ENCODE measurements at regions not wholly inside any gene's neighbourhood (a gene's known extent, or its start where the extent isn't known, plus 50 kb on each side); places are given as distances from the start of the nearest gene placed in this dataset.
"Not testable (repeated sequence)": the region's sequence is repeated elsewhere in the genome, so short reads cannot be mapped to it uniquely, and the experiment has no call there.

- DNase-seq (ENCODE audit: low spot score) = no peak
Measured at GRCh38 chr13:65302691-65303090, 1927.4 kb downstream of the PCDH9 start.

DNA sequence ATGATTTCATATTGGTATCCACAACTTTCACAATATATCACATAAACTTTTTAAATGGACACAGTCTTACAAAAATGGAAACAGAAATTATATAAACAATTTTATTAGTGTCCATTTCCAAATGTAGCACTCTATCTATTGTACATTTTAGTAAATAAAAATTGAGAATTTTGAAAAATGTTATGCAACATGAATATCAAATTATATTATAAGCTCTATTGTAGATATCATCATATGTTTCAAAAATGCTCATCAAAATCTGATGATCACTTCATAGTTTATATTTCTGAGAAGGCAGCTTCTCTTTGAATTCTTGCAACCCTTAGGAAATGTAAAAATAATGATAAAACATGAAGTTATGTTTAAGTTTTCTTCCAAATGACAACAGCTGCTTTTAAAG, 1928.6 kb downstream of the PCDH9 start:
- DNase-seq (ENCODE audit: low spot score) = no peak

DNA sequence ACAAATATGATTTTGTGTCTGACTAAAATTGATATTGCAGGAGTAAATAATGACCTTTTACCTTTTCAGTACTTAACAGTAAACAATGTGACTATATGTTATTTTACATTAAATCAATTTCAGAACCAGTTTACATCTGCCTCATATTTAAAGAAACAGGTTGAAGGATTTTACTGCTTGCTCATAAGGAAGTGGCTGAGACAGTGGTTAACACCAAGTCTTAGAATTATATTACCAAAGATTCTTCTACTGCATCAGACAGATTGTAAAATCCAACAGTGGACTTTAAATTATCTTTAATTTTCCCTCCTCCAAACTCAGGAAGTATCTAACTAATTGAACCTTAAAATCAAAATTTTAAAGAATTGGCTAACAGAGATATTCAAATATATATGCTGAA, 1929.9 kb downstream of the PCDH9 start:
- no peak for DNase-seq (ENCODE audit: low spot score)

GRCh38 chr13:65293530-65294198, 1936.5 kb downstream of the PCDH9 start:
- no peak for DNase-seq (ENCODE audit: low spot score)

- peak; percentile 9 for DNase-seq (ENCODE audit: low spot score)
Measured at GRCh38 chr13:65292488-65292901, 1937.6 kb downstream of the PCDH9 start.

DNA sequence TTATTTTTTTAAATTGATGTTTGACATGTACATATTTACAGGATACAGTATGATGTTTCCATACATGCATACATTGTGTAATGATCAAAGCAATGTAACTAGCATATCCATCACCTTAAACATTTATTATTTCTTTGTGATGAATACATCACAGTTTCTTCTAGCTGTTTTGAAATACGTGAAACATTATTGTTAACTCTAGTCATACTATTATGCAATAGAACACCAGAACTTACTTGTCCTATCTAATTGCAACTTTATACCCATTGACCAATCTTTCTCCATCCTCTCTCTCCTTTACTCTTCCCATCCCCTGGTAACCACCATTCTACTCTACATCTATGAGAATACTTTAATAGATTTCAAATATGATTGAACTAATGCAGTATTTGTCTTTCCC, 1942.7 kb downstream of the PCDH9 start:
- DNase-seq (ENCODE audit: low spot score) = no peak

- DNase-seq (ENCODE audit: low spot score) = no peak
Measured at GRCh38 chr13:65275838-65276630, 1954.1 kb downstream of the PCDH9 start.

DNA sequence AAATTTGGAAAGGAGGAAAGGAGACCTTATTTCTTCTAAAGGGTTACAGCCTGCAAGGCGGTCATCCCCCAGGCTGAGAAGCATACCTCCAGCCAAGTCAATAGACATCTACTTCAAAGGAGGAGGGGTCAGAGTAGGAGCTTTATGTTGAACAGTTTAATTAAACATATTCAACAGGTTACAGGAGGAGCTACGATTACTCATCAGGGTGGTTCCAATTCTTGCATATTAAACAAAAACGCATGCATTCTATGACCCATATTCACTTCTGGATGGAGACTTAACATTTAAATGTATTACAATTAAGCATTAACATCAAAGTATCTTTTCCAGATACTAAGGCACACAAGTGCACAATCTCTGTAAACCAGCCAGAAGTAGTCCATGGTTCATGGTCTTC, 1955.0 kb downstream of the PCDH9 start:
- DNase-seq (ENCODE audit: low spot score) = no peak

DNA sequence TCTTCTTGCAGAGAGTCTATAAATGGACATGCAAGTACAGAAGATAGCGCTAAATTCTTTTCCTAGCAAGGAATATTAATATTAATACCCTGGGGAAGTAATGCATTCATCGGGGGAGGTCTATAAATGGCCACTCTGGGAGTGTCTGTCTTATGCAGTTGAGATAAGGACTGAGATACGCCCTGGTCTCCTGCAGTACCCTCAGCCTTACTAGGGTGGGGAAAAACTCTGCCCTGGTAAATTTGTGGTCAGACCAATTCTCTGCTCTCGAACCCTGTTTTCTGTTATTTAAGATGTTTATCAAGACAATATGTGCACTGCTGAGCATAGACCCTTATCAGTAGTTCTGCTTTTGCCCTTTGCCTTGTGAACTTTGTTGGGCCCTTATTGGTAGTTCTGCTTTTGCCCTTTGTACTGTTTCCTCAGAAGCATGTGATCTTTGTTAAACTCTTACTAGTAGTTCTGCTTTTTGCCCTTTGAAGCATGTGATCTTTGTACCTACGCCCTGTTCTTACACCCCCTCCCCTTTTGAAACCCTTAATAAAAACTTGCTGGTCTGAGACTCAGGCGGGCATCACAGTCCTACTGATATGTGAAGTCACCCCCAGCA, 1956.2 kb downstream of the PCDH9 start:
- DNase-seq (ENCODE audit: low spot score) = not testable (repeated sequence)

DNA sequence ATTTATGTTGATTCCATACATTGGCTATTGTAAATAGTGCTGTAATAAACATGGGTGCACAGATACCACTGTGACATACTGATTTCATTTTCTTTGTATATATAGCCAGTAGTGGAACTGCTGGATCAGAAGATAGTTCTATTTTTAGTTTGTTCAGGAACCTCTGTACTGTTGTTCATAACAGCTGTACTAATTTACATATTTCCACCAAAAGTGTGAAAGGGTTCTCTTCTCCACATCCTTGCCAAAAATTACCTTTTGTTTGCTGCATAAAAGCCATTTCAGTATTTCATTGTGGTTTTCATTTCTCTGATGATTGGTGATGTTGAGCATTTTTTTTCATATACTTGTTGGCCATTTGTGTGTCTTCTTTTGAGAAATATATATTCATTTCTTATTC, 1962.1 kb downstream of the PCDH9 start:
- no peak for DNase-seq (ENCODE audit: low spot score)

GRCh38 chr13:65265988-65266387, 1964.1 kb downstream of the PCDH9 start:
- DNase-seq (ENCODE audit: low spot score) = no peak

DNA sequence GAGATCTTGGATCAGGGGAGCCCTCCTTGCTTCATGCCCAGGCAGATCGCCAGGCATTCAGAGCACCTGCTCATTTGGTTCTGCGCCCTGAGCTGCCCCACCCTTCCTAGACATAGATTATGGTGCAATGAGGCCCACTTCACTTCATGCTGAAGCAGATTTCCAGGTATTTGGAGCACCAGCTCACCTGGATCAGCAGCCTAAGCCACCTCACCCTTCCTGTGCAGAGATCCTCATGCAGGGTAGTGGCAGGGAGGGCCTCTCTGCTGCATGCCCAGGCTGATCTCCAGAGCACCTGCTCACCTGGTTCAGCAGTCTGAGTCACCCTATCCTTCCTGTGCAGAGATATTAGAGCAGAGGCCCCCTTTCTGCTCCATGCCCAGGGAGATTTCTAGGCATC, 1966.1 kb downstream of the PCDH9 start:
- no peak for DNase-seq (ENCODE audit: low spot score)

GRCh38 chr13:65260946-65261891, 1968.9 kb downstream of the PCDH9 start:
- peak; percentile 2 for DNase-seq (ENCODE audit: low spot score)

DNA sequence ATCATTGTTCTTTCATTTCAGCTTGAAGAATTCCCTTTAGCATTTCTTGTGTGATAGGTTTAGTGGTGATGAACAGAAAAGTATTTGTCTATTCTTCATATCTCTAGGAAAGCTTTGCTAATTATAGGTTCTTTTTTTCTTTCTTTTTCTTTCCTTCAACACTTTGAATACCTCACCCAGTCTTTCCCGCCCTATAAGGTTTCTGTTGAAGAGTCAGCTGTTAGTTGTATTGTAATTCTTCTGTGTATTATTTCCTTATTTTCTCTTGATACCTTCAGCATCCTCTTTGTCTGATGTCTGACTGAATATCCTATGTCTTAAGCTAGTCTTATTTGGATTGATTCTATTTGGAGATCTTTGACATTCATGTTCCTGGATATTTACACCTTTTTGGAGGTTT, 1989.4 kb downstream of the PCDH9 start:
- DNase-seq (ENCODE audit: low spot score) = no peak

DNA sequence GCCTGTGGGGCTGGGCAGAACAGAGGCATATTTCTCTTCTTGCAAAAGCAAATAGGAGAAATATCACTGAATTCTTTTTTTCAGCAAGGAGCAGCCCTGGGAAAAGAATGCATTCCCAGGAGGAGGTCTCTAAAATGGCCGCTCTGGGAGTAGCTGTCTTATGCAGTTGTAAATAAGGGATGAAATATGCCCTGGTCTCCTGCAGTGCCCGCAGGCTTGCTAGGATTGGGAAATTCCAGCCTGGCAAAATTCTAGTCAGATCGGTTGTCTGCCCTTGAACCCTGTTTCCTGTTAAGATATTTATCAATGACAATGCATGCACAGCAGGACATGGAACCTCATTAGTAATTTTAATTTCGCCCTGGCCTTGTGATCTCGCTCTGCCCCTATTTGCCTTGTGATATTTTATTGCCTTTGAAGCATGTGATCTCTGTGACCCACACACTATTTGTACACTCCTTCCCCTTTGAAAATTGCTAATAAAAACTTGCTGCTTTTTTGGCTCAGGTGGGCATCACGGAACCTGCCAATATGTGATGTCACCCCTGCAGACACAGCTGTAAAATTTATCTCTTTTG, 1993.2 kb downstream of the PCDH9 start:
- no peak for DNase-seq (ENCODE audit: low spot score)

DNA sequence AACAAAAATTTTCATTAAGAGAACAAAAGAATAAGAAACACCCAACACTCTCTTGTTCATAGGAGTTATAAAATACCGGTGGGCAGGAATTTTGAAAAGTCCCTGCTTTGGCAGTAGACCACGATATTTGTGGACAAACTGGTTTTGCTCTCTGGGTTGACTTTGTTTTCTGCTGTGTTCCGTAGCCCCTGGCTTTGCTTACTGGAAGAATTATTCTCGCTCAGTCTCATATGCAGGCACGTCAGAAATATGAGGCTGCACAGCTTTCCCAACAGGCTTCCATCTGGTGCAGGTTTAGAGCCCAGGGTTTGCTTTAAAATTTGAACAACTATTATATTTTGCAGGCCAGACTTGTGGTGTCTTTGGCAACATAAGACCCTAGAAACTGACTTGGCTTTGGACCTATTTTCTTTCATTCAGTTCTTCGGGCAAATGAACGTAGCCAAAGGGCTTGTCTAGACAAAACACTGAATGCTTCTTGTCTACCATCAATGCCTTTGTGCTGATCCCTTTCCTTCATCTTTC, 2012.6 kb downstream of the PCDH9 start:
- DNase-seq (ENCODE audit: low spot score) = no peak

DNA sequence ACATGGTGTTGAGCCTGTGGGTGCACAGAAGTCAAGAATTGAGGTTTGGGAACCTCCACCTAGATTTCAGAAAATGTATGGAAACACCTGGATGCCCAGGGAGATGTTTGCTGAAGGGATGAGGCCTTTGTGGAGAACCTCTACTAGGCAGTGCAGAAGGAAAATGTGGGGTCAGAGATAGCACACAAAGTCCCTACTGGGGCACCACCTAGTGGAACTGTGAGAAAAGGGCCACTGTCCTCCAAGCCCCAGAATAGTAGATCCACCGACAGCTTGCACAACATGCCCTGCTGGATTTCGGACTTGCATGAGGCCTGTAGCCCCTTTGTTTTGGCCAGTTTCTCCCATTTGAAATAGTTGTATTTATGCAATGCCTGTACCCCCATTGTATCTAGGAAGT, 2027.3 kb downstream of the PCDH9 start:
- not testable (repeated sequence) for DNase-seq (ENCODE audit: low spot score)

DNA sequence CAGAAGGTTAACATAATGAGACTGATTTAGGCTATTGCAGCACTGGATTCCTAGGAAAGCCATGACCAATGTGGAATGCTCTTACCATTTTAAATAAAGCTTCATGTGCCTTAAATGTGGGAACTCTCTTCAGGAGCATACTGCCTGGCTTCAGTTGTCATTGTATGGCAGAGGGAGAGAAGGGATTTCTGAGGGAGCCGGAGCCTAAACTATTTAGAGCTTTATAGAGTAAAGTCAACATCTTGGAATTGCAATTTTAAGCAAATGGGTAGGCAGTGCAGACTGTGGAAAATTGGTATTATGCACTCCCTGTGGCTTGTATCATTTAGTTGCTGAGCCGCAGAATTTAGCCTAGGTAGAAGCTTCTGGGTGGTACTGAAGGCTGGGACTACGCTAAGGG, 2041.4 kb downstream of the PCDH9 start:
- DNase-seq (ENCODE audit: low spot score) = no peak

GRCh38 chr13:65168026-65168425, 2062.1 kb downstream of the PCDH9 start:
- no peak for DNase-seq (ENCODE audit: low spot score)

DNA sequence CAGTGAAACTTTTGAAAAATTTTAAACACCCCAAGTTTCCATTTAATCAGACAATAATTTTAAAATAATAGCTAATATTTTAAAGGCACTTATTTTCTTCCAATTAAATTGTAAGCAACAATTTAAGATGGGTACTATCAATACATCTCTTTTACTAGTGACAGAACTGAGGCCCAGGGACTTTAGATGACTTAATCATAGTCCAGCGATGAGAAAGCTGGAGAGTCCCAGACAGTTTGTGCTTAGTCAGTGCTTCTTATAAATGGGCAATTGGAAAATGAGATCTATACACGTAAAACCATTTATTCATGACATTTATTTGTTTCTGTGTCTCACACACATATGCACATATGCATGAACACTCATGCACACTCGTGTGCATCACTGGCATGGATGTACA, 2063.5 kb downstream of the PCDH9 start:
- no peak for DNase-seq (ENCODE audit: low spot score)

DNA sequence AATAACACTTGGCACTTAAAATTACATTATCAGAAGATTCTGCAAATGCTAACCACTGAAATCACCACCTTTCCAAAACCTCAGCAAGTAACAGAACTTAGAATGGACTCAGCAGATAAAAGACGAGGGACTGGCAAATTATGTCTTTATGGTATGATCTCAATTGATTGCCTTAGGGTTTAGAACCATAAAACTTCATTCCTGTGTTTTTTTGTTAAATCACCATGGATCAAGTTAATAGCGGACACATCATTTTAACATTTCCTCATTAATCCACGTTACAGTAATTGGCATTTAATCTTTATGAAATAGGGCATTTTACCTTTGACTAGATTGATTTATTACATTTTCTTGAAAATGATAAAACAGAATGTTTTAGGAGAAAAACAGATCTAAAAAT, 2070.3 kb downstream of the PCDH9 start:
- no peak for DNase-seq (ENCODE audit: low spot score)

- DNase-seq (ENCODE audit: low spot score) = no peak
Measured at GRCh38 chr13:65155861-65156260, 2074.3 kb downstream of the PCDH9 start.

Data from COLO829 (cell line).